GM12878 (cell line): ENCODE measurements at regions not wholly inside any gene's neighbourhood (a gene's known extent, or its start where the extent isn't known, plus 50 kb on each side); places are given as distances from the start of the nearest gene placed in this dataset.

ENCODE experiments used
- ATAC-seq: fragments of 200-7000 bp; cut with Tn5 transposase; 3 replicates; pipeline ENCODE4 v1.9.1; 2020; ENCODE audit warnings: mild to moderate bottlenecking, moderate library complexity
- BruUV-seq: library from RNA; stranded (reverse); fragments of 400-500 nt; replicated peaks from 2 replicates; lab custom pipeline; 2021; lab: Mats Ljungman, UMichigan
- CTCF ChIA-PET: fragments of 300-600 bp; sonication (Branson Sonifier 250); formaldehyde crosslinking; extraction: SDS; loops from one replicate; lab custom pipeline; 2021; ENCODE audit warnings: inconsistent platforms; lab: Yijun Ruan, JAX
- POLR2A ChIA-PET: fragments of 350-600 bp; formaldehyde crosslinking; extraction: SDS; loops from one replicate; lab custom pipeline; 2021; ENCODE audit warnings: inconsistent platforms; lab: Charles Lee
- RAD21 ChIA-PET: fragments of 300-600 bp; sonication (Branson Sonifier 250); formaldehyde crosslinking; loops from one replicate; lab custom pipeline; 2023; ENCODE audit warnings: antibody characterized with exemption; ENCODE audit not compliant: unreplicated experiment; lab: Charles Lee
- SMC1A ChIA-PET: fragments of 300-600 bp; sonication (Branson Sonifier 250); formaldehyde crosslinking; loops from one replicate; lab custom pipeline; 2023; ENCODE audit not compliant: unreplicated experiment, uncharacterized antibody; lab: Charles Lee
- DNase-seq: peaks from one replicate; pipeline ENCODE4 v3.0.0-alpha.2; 2011; ENCODE audit warnings: low read depth, low spot score
- FAIRE-seq: peaks from 3 replicates; lab custom pipeline; 2011; peaks lifted over from hg19 to GRCh38; lab: Jason Lieb, UNC
- H2AFZ ChIP-seq: 2 replicates; pipeline ENCODE4 v1.6.0; 2011; ENCODE audit warnings: low read depth, low read length, control low read depth; ENCODE audit not compliant: control insufficient read depth
- H3K27ac ChIP-seq: 2 replicates; pipeline ENCODE4 v1.5.1; 2011; ENCODE audit warnings: control low read depth; ENCODE audit not compliant: control insufficient read depth, insufficient read depth
- H3K27me3 ChIP-seq, 2 experiments: replicated peaks in 1 of 2; 2 replicates each; pipeline versions ENCODE4 v1.6.0 to v1.6.1; 2011; ENCODE audit warnings: low read length in 1 of 2; ENCODE audit not compliant: control insufficient read depth in 2 of 2, insufficient read depth in 2 of 2
- H3K36me3 ChIP-seq, 2 experiments: 2 replicates each; pipeline ENCODE4 v1.5.1; 2011; ENCODE audit warnings: low read length in 1 of 2; ENCODE audit not compliant: control insufficient read depth in 2 of 2, insufficient read depth in 2 of 2
- H3K4me1 ChIP-seq: 2 replicates; pipeline ENCODE4 v1.6.1; 2011; ENCODE audit warnings: mild to moderate bottlenecking, low read length, moderate library complexity, mixed read lengths; ENCODE audit not compliant: control insufficient read depth, insufficient read depth
- H3K4me2 ChIP-seq: 2 replicates; pipeline ENCODE4 v1.6.0; 2011; ENCODE audit warnings: control low read depth; ENCODE audit not compliant: control insufficient read depth, insufficient read depth
- H3K4me3 ChIP-seq: fragments of 200-600 bp; sonication (generic); 2 replicates; pipeline ENCODE4 v1.5.1; 2016
- H3K79me2 ChIP-seq: 2 replicates; pipeline ENCODE4 v1.6.0; 2011; ENCODE audit warnings: low read length; ENCODE audit not compliant: control insufficient read depth, insufficient read depth
- H3K9ac ChIP-seq: 2 replicates; pipeline ENCODE4 v1.8.0; 2011; ENCODE audit warnings: low read length, control low read depth, mixed read lengths; ENCODE audit not compliant: control insufficient read depth, insufficient read depth
- H3K9me3 ChIP-seq: replicated peaks from 3 replicates; pipeline ENCODE4 v1.5.1; 2011; ENCODE audit warnings: mild to moderate bottlenecking, low read length; ENCODE audit not compliant: control insufficient read depth, insufficient read depth
- H4K20me1 ChIP-seq: 2 replicates; pipeline ENCODE4 v1.6.0; 2011; ENCODE audit not compliant: control insufficient read depth, insufficient read depth
- ETV6 ChIP-seq, 2 experiments: fragments of 450-650 bp in 1 of 2; IDR thresholded peaks in 1 of 2; conservative IDR thresholded peaks in 1 of 2; 2 replicates each; pipeline ENCODE4 v1.6.1; 2014; ENCODE audit warnings: antibody characterized with exemption in 1 of 2, borderline replicate concordance in 1 of 2, low read depth in 1 of 2, mild to moderate bottlenecking in 1 of 2, moderate library complexity in 1 of 2
- IKZF1 ChIP-seq: fragments of 450-650 bp; conservative IDR thresholded peaks from 2 replicates; pipeline ENCODE4 v1.6.1; 2017; ENCODE audit warnings: antibody characterized with exemption, mild to moderate bottlenecking
- POLR2AphosphoS2 ChIP-seq: IDR thresholded peaks from 2 replicates; pipeline ENCODE4 v1.6.1; 2011; ENCODE audit warnings: low read depth, mild to moderate bottlenecking, low read length, improper control_type of control experiment, moderate library complexity
- SIN3A ChIP-seq: IDR thresholded peaks from 2 replicates; pipeline ENCODE4 v1.6.1; 2012; ENCODE audit warnings: low read depth, low read length, improper control_type of control experiment
- SRF ChIP-seq, 2 experiments: IDR thresholded peaks; 2 replicates each; pipeline ENCODE4 v1.6.1; 2011; ENCODE audit warnings: low read depth in 2 of 2, low read length in 2 of 2, mild to moderate bottlenecking in 1 of 2, moderate library complexity in 1 of 2
- ZNF207 ChIP-seq: fragments of 450-650 bp; IDR thresholded peaks from 2 replicates; pipeline ENCODE4 v1.6.1; 2014; ENCODE audit warnings: antibody characterized with exemption, mild to moderate bottlenecking, borderline replicate concordance
- ZNF622 ChIP-seq: fragments of 450-650 bp; IDR thresholded peaks from 2 replicates; pipeline ENCODE4 v1.6.1; 2017; ENCODE audit warnings: mild to moderate bottlenecking, inconsistent platforms
- WGBS: methylation state at CpG from one replicate; pipeline ENCODE4 v1.1.6; 2016; ENCODE audit warnings: low lambda C conversion rate; ENCODE audit not compliant: insufficient replicate concordance, insufficient coverage; ENCODE audit errors: missing lambda C conversion rate; 5-methylcytosine and 5-hydroxymethylcytosine counted together
- in situ Hi-C: fragments of 300-500 bp; cut with MboI; formaldehyde crosslinking; loops from 9 replicates; pipeline ENCODE4 v1.14.3; 2018; ENCODE audit warnings: mixed read lengths
- intact Hi-C: fragments of 100-400 bp; cut with micrococcal nuclease; formaldehyde crosslinking; loops from one replicate; pipeline ENCODE4 v1.14.2; 2022; ENCODE audit not compliant: unreplicated experiment
- TF ChIP-seq, protein P1 (sequence below): fragments of 450-650 bp; IDR thresholded peaks from 2 replicates; pipeline ENCODE4 v1.6.1; 2016; ENCODE audit warnings: mild to moderate bottlenecking, moderate library complexity, borderline replicate concordance

DNA sequence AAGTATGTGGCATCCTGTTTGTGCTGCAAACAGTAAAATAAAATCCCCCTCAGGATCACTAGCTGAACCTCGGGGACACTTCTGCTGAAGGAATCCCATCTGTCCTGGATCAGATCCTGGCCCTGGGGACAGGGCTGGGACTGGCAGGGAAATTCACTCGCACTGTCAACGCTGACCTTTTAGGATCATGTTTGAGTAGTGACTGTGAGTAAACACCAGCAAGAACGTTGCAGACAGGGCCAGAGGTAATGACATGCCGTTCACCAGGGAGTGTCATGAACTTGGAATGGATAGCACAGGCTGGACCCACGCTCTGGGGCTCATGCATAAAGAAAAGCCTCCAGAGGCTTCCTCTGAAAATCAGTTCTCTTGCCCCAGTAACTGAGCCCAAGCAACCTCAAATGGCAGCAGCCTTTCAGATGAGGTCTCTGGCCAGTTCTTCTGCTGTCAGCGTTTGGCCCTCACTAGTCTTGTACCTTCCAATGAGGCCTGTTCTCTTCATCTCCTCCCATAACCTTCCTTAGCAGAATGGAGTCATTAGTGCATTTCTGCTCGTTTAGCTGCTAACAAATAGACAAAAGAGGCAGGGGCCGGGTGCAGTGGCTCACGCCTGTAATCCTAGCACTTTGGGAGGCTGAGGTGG is 51.0 kb upstream of the BARX2 start:
- ChIA-PET CTCF (no interaction called here), POLR2A (no interaction called here), RAD21 (no interaction called here), SMC1A (no interaction called here)
- Histone ChIP-seq H3K27me3 (no peaks in the 10 kb centered on the region; a peak in 1 of 4 replicates), H2AFZ (no peak overlapping the region), H3K9me3 (no peaks in the 10 kb centered on the region), H3K9ac (no peak overlapping the region), H3K36me3 (no peaks in the 10 kb centered on the region), H3K4me3 (no peak overlapping the region), H3K4me2 (no peak overlapping the region), H4K20me1 (no peaks in the 10 kb centered on the region), H3K27ac (no peak overlapping the region), H3K4me1 (no peaks in the 10 kb centered on the region), H3K79me2 (no peaks in the 10 kb centered on the region)
- ATAC-seq, result no peak
- intact Hi-C loops, result no loop called here
- FAIRE-seq, result no peak
- 19% methylated on average over 10 of the region's 10 CpGs for WGBS
- no peak for DNase-seq
- TF ChIP-seq SRF (IDR thresholded peaks at IDR 0.05; ENCODE audit: low read depth in 2 of 2, low read length in 2 of 2), result no peak
- TF ChIP-seq ZNF207, result no peak
- TF ChIP-seq POLR2AphosphoS2, result no peak
- TF ChIP-seq IKZF1, result no peak
- TF ChIP-seq, protein P1, sequence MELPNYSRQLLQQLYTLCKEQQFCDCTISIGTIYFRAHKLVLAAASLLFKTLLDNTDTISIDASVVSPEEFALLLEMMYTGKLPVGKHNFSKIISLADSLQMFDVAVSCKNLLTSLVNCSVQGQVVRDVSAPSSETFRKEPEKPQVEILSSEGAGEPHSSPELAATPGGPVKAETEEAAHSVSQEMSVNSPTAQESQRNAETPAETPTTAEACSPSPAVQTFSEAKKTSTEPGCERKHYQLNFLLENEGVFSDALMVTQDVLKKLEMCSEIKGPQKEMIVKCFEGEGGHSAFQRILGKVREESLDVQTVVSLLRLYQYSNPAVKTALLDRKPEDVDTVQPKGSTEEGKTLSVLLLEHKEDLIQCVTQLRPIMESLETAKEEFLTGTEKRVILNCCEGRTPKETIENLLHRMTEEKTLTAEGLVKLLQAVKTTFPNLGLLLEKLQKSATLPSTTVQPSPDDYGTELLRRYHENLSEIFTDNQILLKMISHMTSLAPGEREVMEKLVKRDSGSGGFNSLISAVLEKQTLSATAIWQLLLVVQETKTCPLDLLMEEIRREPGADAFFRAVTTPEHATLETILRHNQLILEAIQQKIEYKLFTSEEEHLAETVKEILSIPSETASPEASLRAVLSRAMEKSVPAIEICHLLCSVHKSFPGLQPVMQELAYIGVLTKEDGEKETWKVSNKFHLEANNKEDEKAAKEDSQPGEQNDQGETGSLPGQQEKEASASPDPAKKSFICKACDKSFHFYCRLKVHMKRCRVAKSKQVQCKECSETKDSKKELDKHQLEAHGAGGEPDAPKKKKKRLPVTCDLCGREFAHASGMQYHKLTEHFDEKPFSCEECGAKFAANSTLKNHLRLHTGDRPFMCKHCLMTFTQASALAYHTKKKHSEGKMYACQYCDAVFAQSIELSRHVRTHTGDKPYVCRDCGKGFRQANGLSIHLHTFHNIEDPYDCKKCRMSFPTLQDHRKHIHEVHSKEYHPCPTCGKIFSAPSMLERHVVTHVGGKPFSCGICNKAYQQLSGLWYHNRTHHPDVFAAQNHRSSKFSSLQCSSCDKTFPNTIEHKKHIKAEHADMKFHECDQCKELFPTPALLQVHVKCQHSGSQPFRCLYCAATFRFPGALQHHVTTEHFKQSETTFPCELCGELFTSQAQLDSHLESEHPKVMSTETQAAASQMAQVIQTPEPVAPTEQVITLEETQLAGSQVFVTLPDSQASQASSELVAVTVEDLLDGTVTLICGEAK, result no peak
- no peak for TF ChIP-seq ZNF622
- no peak for TF ChIP-seq SIN3A
- no peak for TF ChIP-seq ETV6 (conservative IDR thresholded peaks at IDR 0.05 in 1 of 2, IDR thresholded peaks at IDR 0.05 in 1 of 2; ENCODE audit: borderline replicate concordance in 1 of 2, low read depth in 1 of 2)
- in situ Hi-C loops, result no loop called here
- BruUV-seq, result no TSS peak
